HepG2 (cell line): ENCODE measurements at regions not wholly inside any gene's neighbourhood (a gene's known extent, or its start where the extent isn't known, plus 50 kb on each side); places are given as distances from the start of the nearest gene placed in this dataset.

Experiments used
- CBX5 ChIP-seq: sonication (generic); formaldehyde crosslinking; IDR thresholded peaks from 2 replicates; pipeline ENCODE4 v1.4.0; 2020; ENCODE audit warnings: missing genetic modification reagents, borderline replicate concordance
- CREM ChIP-seq, 2 experiments: sonication (generic) in 1 of 2; formaldehyde crosslinking in 1 of 2; IDR thresholded peaks; 2 replicates each; pipeline versions ENCODE4 v1.4.0 to v1.6.1; 2016 to 2020; ENCODE audit warnings: antibody characterized with exemption in 1 of 2, mild to moderate bottlenecking in 1 of 2, missing genetic modification reagents in 1 of 2
- E2F5 ChIP-seq: sonication (generic); formaldehyde crosslinking; conservative IDR thresholded peaks from 2 replicates; pipeline ENCODE4 v1.4.0; 2020; ENCODE audit warnings: missing genetic modification reagents
- GATAD2A ChIP-seq: IDR thresholded peaks from 2 replicates; pipeline ENCODE4 v1.6.1; 2016
- HBP1 ChIP-seq: IDR thresholded peaks from 2 replicates; pipeline ENCODE4 v1.6.1; 2016; ENCODE audit warnings: low read depth, control low read depth
- HDAC2 ChIP-seq: sonication (generic); formaldehyde crosslinking; IDR thresholded peaks from 2 replicates; pipeline ENCODE4 v1.4.0; 2020; ENCODE audit warnings: missing genetic modification reagents
- MIER2 ChIP-seq: IDR thresholded peaks from 2 replicates; pipeline ENCODE4 v1.6.1; 2016; ENCODE audit warnings: missing biosample characterization, missing genetic modification reagents
- NBN ChIP-seq: fragments of 450-650 bp; conservative IDR thresholded peaks from 2 replicates; pipeline ENCODE4 v1.6.1; 2017
- NCOA5 ChIP-seq: sonication (generic); formaldehyde crosslinking; IDR thresholded peaks from 2 replicates; pipeline ENCODE4 v1.4.0; 2020; ENCODE audit warnings: missing genetic modification reagents
- RNF219 ChIP-seq: sonication (generic); formaldehyde crosslinking; IDR thresholded peaks from 2 replicates; pipeline ENCODE4 v1.5.0; 2020; ENCODE audit warnings: mild to moderate bottlenecking, missing genetic modification reagents
- SKI ChIP-seq: fragments of 450-650 bp; IDR thresholded peaks from one replicate; pipeline ENCODE4 v1.6.1; 2018; ENCODE audit warnings: mild to moderate bottlenecking; ENCODE audit not compliant: partially characterized antibody
- SMC3 ChIP-seq: IDR thresholded peaks from 2 replicates; pipeline ENCODE4 v1.6.1; 2011; ENCODE audit warnings: low read length, improper control_type of control experiment
- SNAPC5 ChIP-seq: sonication (generic); formaldehyde crosslinking; IDR thresholded peaks from 2 replicates; pipeline ENCODE4 v1.8.1; 2023; ENCODE audit warnings: mild to moderate bottlenecking, missing genetic modification reagents, borderline replicate concordance
- ZBTB2 ChIP-seq: sonication (generic); formaldehyde crosslinking; IDR thresholded peaks from 2 replicates; pipeline ENCODE4 v1.8.0; 2022; ENCODE audit warnings: low read depth, missing genetic modification reagents
- ZBTB34 ChIP-seq: sonication (generic); formaldehyde crosslinking; IDR thresholded peaks from 2 replicates; pipeline ENCODE4 v1.8.0; 2022; ENCODE audit warnings: mild to moderate bottlenecking, missing genetic modification reagents
- ZBTB37 ChIP-seq: sonication (generic); formaldehyde crosslinking; IDR thresholded peaks from 2 replicates; pipeline ENCODE4 v1.4.0; 2020; ENCODE audit warnings: mild to moderate bottlenecking, missing genetic modification reagents
- ZNF143 ChIP-seq: sonication (generic); formaldehyde crosslinking; IDR thresholded peaks from 2 replicates; pipeline ENCODE4 v1.4.0; 2020; ENCODE audit warnings: missing genetic modification reagents
- ZNF20 ChIP-seq: sonication (generic); formaldehyde crosslinking; IDR thresholded peaks from 2 replicates; pipeline ENCODE4 v1.4.0; 2020; ENCODE audit warnings: mild to moderate bottlenecking, moderate library complexity, missing genetic modification reagents
- ZNF282 ChIP-seq: fragments of 450-650 bp; IDR thresholded peaks from 2 replicates; pipeline ENCODE4 v1.6.1; 2018; ENCODE audit not compliant: partially characterized antibody
- ZNF3 ChIP-seq: IDR thresholded peaks from 2 replicates; pipeline ENCODE4 v1.7.0; 2017; ENCODE audit warnings: inconsistent platforms
- ZNF761 ChIP-seq: sonication (generic); formaldehyde crosslinking; conservative IDR thresholded peaks from 2 replicates; pipeline ENCODE4 v1.4.0; 2020; ENCODE audit warnings: mild to moderate bottlenecking, missing genetic modification reagents
- ZNF776 ChIP-seq: sonication (generic); formaldehyde crosslinking; IDR thresholded peaks from 2 replicates; pipeline ENCODE4 v1.4.0; 2020; ENCODE audit warnings: mild to moderate bottlenecking, missing genetic modification reagents
- ZSCAN30 ChIP-seq: sonication (generic); formaldehyde crosslinking; IDR thresholded peaks from 2 replicates; pipeline ENCODE4 v1.5.0; 2020; ENCODE audit warnings: mild to moderate bottlenecking, missing genetic modification reagents

- TF ChIP-seq CREM (IDR thresholded peaks at IDR 0.05) (peak; percentile 76; the same call in 1 of the 2 replicates), CREM (CRISPR knock-in tag; IDR thresholded peaks at IDR 0.05) (no peak), SMC3 (no peak), ZBTB34 (CRISPR knock-in tag) (peak; percentile 80; the same call in 1 of the 2 replicates), ZNF3 (CRISPR knock-in tag) (no peak), CBX5 (CRISPR knock-in tag) (peak; percentile 67; the same call in 1 of the 2 replicates), ZNF20 (CRISPR knock-in tag) (no peak), ZBTB37 (CRISPR knock-in tag) (no peak; the same call in 1 of the 2 replicates), ZNF143 (no peak), ZSCAN30 (CRISPR knock-in tag) (no peak), NCOA5 (CRISPR knock-in tag) (no peak), SKI (peak; percentile 69), E2F5 (no peak), MIER2 (peak; percentile 77; the same call in 1 of the 2 replicates), HBP1 (CRISPR knock-in tag) (no peak), ZNF761 (CRISPR knock-in tag) (no peak), ZNF282 (no peak), RNF219 (CRISPR knock-in tag) (no peak), ZNF776 (no peak), SNAPC5 (CRISPR knock-in tag) (no peak), ZBTB2 (CRISPR knock-in tag) (no peak), NBN (no peak), GATAD2A (CRISPR knock-in tag) (peak; percentile 90), HDAC2 (CRISPR knock-in tag) (peak; percentile 88)
Measured at GRCh38 chr15:53034767-53035245, 244.7 kb upstream of the ONECUT1 start (continued).
